BJ (cell line): ENCODE measurements at regions not wholly inside any gene's neighbourhood (a gene's known extent, or its start where the extent isn't known, plus 50 kb on each side); places are given as distances from the start of the nearest gene placed in this dataset.

Experiments used
- CTCF ChIA-PET: fragments of 350-600 bp; formaldehyde crosslinking; extraction: SDS; loops from one replicate; lab custom pipeline; 2021; ENCODE audit warnings: antibody characterized with exemption, inconsistent platforms; lab: Yijun Ruan, JAX
- POLR2A ChIA-PET: fragments of 300-600 bp; sonication (Branson Sonifier 250); formaldehyde crosslinking; extraction: SDS; loops from one replicate; lab custom pipeline; 2021; ENCODE audit warnings: antibody characterized with exemption; lab: Charles Lee
- DNase-seq: peaks from one replicate; pipeline ENCODE4 v3.0.0-alpha.2; 2011; ENCODE audit warnings: low read depth
- H3K27me3 ChIP-seq: 2 replicates; pipeline ENCODE4 v1.6.0; 2011; ENCODE audit warnings: low read length; ENCODE audit not compliant: control insufficient read depth, insufficient read depth
- H3K36me3 ChIP-seq: 2 replicates; pipeline ENCODE4 v1.5.1; 2011; ENCODE audit warnings: low read length; ENCODE audit not compliant: control insufficient read depth, insufficient read depth
- H3K4me3 ChIP-seq: 2 replicates; pipeline ENCODE4 v1.5.1; 2011; ENCODE audit warnings: low read depth, mild to moderate bottlenecking, control low read depth, low read length
- TF ChIP-seq, protein P1 (sequence below): IDR thresholded peaks from 2 replicates; pipeline ENCODE4 v1.5.1; 2011; ENCODE audit warnings: low read depth, mild to moderate bottlenecking, control low read depth, inconsistent platforms, low read length, moderate library complexity; ENCODE audit not compliant: insufficient read depth

DNA sequence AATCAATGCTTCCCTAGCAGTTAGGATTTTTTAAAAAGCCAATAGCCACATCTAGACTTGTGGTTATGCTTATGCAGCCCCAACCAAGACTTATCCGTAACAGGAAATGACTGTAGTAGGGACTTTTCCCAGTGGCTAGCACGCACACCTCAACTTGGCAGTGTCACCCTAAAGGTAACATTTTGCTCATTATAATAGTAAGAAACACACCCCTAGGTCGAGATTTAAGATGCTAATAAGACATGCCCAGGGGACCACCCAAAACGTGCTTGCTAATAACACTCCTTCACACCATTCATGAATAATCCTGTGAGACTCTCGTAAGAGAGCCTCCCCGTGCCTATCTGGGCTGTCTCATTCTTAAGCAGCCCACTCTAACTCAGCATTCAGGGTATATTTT lies 94.3 kb downstream of the XIST start:
- POLR2A ChIA-PET: no interaction called here
- Histone ChIP-seq H3K4me3 (no peak overlapping the region), H3K36me3 (no peaks in the 10 kb centered on the region), H3K27me3 (no peaks in the 10 kb centered on the region)
- DNase-seq: no peak
- TF ChIP-seq, protein P1, sequence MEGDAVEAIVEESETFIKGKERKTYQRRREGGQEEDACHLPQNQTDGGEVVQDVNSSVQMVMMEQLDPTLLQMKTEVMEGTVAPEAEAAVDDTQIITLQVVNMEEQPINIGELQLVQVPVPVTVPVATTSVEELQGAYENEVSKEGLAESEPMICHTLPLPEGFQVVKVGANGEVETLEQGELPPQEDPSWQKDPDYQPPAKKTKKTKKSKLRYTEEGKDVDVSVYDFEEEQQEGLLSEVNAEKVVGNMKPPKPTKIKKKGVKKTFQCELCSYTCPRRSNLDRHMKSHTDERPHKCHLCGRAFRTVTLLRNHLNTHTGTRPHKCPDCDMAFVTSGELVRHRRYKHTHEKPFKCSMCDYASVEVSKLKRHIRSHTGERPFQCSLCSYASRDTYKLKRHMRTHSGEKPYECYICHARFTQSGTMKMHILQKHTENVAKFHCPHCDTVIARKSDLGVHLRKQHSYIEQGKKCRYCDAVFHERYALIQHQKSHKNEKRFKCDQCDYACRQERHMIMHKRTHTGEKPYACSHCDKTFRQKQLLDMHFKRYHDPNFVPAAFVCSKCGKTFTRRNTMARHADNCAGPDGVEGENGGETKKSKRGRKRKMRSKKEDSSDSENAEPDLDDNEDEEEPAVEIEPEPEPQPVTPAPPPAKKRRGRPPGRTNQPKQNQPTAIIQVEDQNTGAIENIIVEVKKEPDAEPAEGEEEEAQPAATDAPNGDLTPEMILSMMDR: no peak
- CTCF ChIA-PET: no interaction called here
